ENCODE measurements at regions not wholly inside any gene's neighbourhood (a gene's known extent, or its start where the extent isn't known, plus 50 kb on each side); places are given as distances from the start of the nearest gene placed in this dataset.
A peak's percentile ranks its signal among the peaks of the same experiment; 100 is the strongest.

DNA sequence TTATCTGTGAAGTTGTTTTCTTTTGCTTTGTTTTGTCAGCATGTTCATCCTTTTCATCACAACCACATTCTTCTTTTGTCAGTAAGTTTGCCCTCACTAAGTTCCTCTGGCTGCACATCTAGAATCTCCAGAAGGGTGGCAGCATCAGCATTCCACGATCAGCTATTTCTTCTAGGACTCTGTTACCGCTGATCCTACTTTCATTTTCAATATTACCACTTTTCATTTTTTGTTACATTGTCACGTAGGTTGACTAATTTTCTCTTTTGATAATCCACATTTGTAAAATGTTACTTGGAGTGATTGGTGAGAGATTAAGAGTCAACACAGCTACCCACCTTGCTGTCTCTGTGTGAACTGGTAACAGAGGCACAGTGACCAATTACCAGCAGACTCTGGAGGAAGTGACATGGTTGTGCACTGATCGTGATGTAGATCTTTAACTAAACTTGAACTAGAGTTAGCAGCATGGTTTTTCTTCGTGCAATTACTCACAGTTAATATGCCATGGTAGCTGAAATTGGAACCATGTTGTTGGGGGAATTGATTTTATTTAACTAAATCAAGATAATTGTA is 307.9 kb upstream of the SLC35B3 start:
- Mint-ChIP-seq H3K27ac (ENCODE audit: unreplicated experiment) (peak overlapping the region; percentile 14), H3K4me3 (ENCODE audit: low read depth, unreplicated experiment) (peak overlapping the region; percentile 63), H3K9me3 (ENCODE audit: low read depth, unreplicated experiment) (no peaks in the 10 kb centered on the region), H3K27me3 (ENCODE audit: unreplicated experiment) (no peaks in the 10 kb centered on the region), H3K4me1 (ENCODE audit: low read depth, unreplicated experiment) (peaks cover 11% of the 10 kb centered on the region), H3K36me3 (ENCODE audit: insufficient read depth, unreplicated experiment) (no peaks in the 10 kb centered on the region)
- CTCF ChIA-PET, result no interaction called here
- DNase-seq, result peak; percentile 1
- BruUV-seq (replicated peaks), result no TSS peak
- no peak for TF ChIP-seq CTCF (IDR thresholded peaks at IDR 0.05; ENCODE audit: unreplicated experiment)
- intact Hi-C loops (cut with micrococcal nuclease; ENCODE audit: unreplicated experiment), result loop anchor here (10.0 kb wide), 1 partner anchor 242 kb away; no protein-coding TSS in a partner anchor

GRCh38 chr6:8739454-8739853 is 304.1 kb upstream of the SLC35B3 start:
- Mint-ChIP-seq H3K27me3 (ENCODE audit: unreplicated experiment) (no peaks in the 10 kb centered on the region), H3K9me3 (ENCODE audit: low read depth, unreplicated experiment) (no peaks in the 10 kb centered on the region), H3K4me1 (ENCODE audit: low read depth, unreplicated experiment) (peaks cover 11% of the 10 kb centered on the region), H3K27ac (ENCODE audit: unreplicated experiment) (no peak overlapping the region), H3K4me3 (ENCODE audit: low read depth, unreplicated experiment) (no peak overlapping the region), H3K36me3 (ENCODE audit: insufficient read depth, unreplicated experiment) (no peaks in the 10 kb centered on the region)
- CTCF ChIA-PET, result no interaction called here
- intact Hi-C loops (cut with micrococcal nuclease; ENCODE audit: unreplicated experiment), result no loop called here
- DNase-seq, result no peak
- TF ChIP-seq CTCF (IDR thresholded peaks at IDR 0.05; ENCODE audit: unreplicated experiment), result no peak
- BruUV-seq (replicated peaks), result no TSS peak

GRCh38 chr6:8738951-8739350 is 303.6 kb upstream of the SLC35B3 start:
- CTCF ChIA-PET, result no interaction called here
- no peak for DNase-seq
- no peaks in the 10 kb centered on the region for H3K9me3 Mint-ChIP-seq (ENCODE audit: low read depth, unreplicated experiment)

DNA sequence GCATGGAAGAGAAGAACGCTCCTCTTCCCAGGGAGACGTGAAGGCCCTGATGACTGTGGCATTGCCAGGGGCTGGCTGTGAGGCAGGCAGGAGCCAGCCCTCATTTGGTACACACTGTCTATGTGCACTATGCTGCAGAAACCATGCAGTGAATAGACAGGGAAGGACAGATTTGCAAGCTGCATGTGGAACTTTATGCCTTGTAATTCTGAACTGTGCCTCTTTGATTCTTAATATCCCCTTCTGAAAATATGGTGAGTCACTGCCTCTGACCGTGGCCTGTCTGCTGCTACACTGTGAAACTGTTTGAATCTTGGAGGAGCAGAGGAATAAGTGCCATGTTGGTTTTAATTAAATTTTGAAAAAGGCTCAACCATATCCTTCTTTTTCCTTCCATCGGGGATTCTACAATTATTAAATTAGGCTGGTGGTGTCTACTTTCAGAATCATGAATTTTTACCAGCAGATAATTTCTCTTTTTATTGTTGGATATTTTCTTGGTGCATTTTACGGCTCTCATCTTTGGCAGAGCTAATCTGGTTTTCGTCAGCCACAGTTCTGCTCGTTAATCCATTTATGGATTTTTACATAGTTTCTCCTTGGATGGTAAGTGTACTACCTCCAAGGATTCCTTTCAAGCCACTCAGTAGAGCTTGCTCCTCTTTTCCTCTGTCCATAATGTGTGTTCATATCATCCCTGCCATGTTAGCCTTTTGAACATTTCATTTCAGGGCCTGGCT is 301.0 kb upstream of the SLC35B3 start:
- CTCF ChIA-PET, result no interaction called here
- Mint-ChIP-seq H3K36me3 (ENCODE audit: insufficient read depth, unreplicated experiment) (no peaks in the 10 kb centered on the region), H3K27me3 (ENCODE audit: unreplicated experiment) (no peaks in the 10 kb centered on the region), H3K4me1 (ENCODE audit: low read depth, unreplicated experiment) (no peaks in the 10 kb centered on the region), H3K27ac (ENCODE audit: unreplicated experiment) (no peak overlapping the region), H3K4me3 (ENCODE audit: low read depth, unreplicated experiment) (no peak overlapping the region), H3K9me3 (ENCODE audit: low read depth, unreplicated experiment) (no peaks in the 10 kb centered on the region)
- no peak for DNase-seq
- intact Hi-C loops (cut with micrococcal nuclease; ENCODE audit: unreplicated experiment), result no loop called here
- TF ChIP-seq CTCF (IDR thresholded peaks at IDR 0.05; ENCODE audit: unreplicated experiment), result no peak
- BruUV-seq (replicated peaks), result no TSS peak

More at GRCh38 chr6:8738951-8739350, 303.6 kb upstream of the SLC35B3 start:
- no TSS peak for BruUV-seq (replicated peaks)
- Mint-ChIP-seq H3K4me3 (ENCODE audit: low read depth, unreplicated experiment) (no peak overlapping the region), H3K4me1 (ENCODE audit: low read depth, unreplicated experiment) (peaks cover 11% of the 10 kb centered on the region), H3K27me3 (ENCODE audit: unreplicated experiment) (no peaks in the 10 kb centered on the region), H3K27ac (ENCODE audit: unreplicated experiment) (no peak overlapping the region), H3K36me3 (ENCODE audit: insufficient read depth, unreplicated experiment) (no peaks in the 10 kb centered on the region)
- intact Hi-C loops (cut with micrococcal nuclease; ENCODE audit: unreplicated experiment), result no loop called here
- TF ChIP-seq CTCF (IDR thresholded peaks at IDR 0.05; ENCODE audit: unreplicated experiment), result no peak
